ENCODE measurements at regions not wholly inside any gene's neighbourhood (a gene's known extent, or its start where the extent isn't known, plus 50 kb on each side); places are given as distances from the start of the nearest gene placed in this dataset.
"Not testable (repeated sequence)": the region's sequence is repeated elsewhere in the genome, so short reads cannot be mapped to it uniquely, and the experiment has no call there.

GRCh38 chr2:212794471-212794870, 255.9 kb upstream of the ERBB4 start:
- DNase-seq (ENCODE audit: extremely low read depth, low read depth): no peak

DNA sequence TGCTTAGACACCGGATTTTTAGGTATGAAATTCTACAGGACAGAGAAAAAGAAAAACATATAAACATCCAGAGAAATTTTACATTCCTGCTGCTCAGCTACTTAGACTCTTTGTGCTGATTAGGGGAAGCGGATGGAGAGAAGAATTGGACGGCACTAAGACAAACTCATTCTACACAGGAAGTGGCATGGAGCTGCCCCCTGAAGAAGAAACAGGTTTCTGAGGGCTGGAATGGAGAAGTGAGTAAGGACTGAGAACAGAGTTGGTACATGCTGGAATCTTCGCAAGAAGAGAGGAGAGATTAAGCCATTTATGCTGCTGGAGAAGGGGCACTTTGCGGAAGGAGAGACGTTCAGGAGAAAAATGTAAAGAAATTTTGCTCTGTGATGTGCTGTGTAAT, 253.0 kb upstream of the ERBB4 start:
- DNase-seq (ENCODE audit: extremely low read depth, low read depth): no peak

DNA sequence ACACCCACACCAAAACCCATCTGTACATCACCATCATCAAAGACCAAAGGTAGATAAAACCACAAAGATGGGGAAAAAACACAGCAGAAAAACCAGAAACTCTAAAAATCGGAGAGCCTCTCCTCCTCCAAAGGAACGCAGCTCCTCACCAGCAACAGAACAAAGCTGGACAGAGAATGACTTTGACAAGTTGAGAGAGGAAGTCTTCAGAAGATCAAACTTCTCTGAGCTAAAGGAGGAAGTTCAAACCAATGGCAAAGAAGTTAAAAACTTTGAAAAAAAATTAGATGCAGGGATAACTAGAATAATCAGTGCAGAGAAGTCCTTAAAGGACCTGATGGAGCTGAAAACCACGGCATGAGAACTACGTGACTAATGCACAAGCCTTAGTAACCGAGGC, 247.5 kb upstream of the ERBB4 start:
- not testable (repeated sequence) for DNase-seq (ENCODE audit: extremely low read depth, low read depth)

- peak; percentile 32 for DNase-seq (ENCODE audit: extremely low read depth, low read depth)
Observed at GRCh38 chr2:212777020-212777491, 238.5 kb upstream of the ERBB4 start.

DNA sequence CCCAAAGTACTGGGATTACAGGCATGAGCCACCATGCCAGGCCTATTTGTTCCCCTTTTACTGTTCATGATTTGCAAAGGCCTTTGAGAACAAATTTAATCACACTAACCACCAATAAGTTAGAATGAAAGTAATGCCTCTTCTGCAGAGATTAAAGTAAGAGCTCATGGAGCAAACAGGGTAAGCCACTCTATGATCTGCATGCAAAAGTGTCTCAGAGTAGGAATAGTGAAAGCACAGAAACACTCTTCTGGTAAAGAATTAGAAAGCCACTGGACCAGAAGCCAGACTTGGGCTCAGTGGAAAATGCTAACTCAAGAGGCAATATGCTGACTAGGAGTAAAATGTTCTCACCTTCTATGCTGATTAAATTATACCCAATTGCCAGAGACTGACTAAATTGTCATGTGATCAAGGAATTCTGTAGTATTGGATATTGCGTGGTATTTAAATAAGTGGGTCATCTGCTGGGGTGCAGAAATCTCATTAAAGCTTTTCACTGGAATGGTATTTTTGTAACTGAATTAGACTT, 235.3 kb upstream of the ERBB4 start:
- DNase-seq (ENCODE audit: extremely low read depth, low read depth): no peak

- no peak for DNase-seq (ENCODE audit: extremely low read depth, low read depth)
Observed at GRCh38 chr2:212770240-212770639, 231.6 kb upstream of the ERBB4 start.

DNA sequence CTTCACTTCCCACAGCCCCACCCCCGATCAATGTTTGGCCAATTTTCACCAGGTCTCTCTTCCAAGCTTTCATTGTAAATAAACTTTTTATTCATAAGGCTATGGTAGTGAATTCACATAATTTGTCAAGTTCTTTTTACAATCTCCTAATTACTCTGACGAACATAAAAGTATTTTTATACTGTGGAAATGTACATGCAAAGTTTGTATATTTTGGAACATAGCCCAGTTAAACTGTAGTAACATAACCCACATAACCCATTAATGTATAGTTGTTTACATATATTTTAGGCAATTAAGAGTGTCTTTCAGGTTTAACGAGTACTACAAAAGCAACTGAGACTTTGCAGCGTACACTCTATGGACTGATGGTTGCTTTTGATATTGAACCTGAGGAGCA, 228.3 kb upstream of the ERBB4 start:
- no peak for DNase-seq (ENCODE audit: extremely low read depth, low read depth)

DNA sequence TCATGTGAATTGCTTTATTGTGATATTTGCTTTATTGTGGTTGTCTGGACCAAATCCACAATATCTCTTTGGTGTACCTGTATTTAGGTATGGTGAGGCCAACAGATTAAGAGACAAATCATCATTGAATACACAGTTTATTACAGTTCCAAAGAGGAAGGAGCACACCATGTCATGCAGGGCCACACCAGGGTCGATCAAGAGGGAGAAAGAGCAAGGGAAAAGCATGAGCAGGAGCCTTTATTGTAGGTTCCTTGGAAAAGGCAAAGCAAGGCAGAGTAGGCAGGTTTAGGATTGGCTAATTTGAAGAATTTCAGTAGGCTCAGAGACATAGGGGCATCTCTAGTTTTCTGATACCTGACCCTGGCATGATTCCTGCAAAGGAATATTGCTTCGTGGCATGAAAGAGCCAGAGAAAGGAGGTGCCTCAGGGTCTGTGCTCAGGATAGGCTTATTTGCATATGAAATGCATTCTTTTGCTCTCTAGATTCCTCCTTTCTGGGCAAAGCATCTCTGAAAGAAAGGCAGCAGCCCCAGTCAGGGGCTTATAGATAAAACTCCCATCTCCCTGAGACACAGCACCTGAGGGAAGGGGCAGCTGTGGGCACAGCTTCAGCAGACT, 214.2 kb upstream of the ERBB4 start:
- no peak for DNase-seq (ENCODE audit: extremely low read depth, low read depth)

- DNase-seq (ENCODE audit: extremely low read depth, low read depth): no peak
Observed at GRCh38 chr2:212745359-212745758, 206.8 kb upstream of the ERBB4 start.

- DNase-seq (ENCODE audit: extremely low read depth, low read depth): no peak
Observed at GRCh38 chr2:212737392-212738172, 199.0 kb upstream of the ERBB4 start.

DNA sequence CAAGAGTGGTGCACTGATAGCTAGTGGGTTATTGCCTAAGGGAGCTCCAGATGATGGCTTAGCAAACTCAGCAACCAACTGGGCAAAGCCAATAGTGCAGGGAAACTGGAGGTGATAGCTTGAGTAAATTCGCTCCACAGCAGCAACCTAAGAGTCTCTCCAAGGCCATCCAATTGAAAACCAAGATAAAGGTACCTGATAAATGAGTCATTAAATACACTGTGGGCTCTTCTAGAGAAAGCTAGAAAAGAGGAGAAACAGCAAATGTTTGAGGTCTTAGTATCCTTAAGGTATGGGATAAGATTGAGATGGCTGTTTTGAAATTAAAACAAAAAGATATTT, 197.8 kb upstream of the ERBB4 start:
- DNase-seq (ENCODE audit: extremely low read depth, low read depth): no peak

DNA sequence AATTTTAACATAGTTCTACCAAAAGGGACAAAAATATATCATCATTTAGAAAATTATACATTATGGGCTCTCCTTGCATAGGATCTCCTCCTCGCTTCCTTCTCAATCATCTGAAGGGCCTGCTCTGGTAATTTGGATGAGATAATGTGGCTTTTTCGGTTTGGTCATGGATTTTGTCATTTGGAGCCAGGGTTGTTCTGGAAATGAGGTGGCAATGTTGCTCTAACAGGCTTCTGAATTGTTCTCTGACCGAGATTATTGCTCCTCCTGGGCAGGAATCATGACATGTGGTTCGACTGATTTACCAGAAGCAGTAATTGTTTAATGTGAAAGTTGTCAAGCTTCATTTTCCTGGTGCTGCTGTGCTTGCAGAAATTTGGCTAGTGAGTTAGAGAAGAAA, 194.7 kb upstream of the ERBB4 start:
- DNase-seq (ENCODE audit: extremely low read depth, low read depth): no peak

DNA sequence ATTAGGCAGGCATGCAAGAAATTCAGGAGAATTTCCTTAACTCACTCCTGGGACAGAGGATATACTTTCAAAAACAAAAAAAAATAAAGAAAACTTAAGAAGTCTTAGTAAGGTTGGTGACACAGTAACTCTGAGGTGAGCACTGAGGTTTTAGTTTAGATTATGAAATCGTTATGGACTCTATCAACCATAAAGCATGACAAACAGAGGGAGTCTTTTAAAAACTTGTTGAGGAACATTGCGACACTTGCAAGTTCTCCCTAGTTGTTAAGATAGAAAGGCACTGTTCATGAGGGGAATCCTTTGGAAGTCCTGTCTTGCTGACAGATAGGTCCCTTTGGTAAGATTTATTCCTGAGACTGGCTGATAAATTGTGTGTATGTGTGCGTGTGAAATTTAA, 194.3 kb upstream of the ERBB4 start:
- DNase-seq (ENCODE audit: extremely low read depth, low read depth): no peak

- DNase-seq (ENCODE audit: extremely low read depth, low read depth): no peak
Observed at GRCh38 chr2:212730994-212731393, 192.4 kb upstream of the ERBB4 start.

DNA sequence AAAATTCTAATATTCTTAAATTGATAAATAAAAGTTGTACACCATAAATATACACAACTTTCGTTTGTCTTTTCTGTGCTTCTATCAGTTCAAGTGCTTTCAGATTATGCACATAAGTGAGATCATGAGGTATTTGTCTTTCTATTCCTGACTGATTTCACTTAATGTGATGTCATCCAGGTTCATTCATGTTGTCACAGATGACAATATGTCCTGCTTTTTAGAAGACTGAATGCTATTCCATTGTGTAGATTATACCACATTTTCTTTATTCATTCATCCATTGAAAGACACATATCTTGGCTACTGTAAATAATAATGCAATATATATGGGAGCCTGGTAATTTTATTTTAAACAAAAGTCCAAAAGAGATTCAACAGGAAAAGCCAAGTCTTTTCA, 190.1 kb upstream of the ERBB4 start:
- no peak for DNase-seq (ENCODE audit: extremely low read depth, low read depth)

DNA sequence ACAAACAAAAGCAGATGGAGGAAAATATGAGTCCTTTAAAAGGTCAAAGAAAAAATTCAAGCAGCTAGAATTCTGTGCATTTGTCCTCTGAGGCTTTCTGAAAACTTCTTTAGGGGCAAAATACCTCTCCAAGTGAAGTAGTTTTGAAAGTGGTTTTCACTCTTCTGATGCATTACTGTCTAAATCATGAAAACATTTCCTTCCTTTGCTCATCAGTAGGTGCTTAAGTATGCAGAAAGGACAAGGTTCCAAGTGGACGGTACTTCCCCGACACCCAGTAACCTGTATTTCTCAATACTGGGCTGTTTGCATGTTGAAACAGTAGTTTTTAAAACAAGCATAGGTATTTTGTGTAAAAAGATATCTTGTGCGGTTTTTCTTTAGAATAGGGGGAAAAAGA, 189.1 kb upstream of the ERBB4 start:
- no peak for DNase-seq (ENCODE audit: extremely low read depth, low read depth)

DNA sequence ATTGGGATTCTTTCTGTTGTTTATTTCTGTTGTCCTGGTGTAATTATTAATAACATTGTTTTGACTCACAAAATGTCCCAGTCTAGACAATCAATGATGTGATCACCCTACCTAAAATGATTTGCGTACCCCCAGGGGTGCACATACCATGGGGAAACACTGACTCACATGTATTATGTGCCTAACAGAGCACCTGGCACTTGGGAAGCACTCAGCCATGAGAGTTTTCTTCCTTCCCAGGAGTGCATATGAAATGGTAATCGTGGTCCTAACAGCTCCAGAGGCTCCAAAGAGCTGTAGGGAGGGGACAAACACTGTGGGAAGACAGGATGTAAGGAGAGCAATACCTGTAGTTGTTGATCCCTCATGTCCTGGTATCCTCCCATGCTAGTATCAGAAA, 187.8 kb upstream of the ERBB4 start:
- no peak for DNase-seq (ENCODE audit: extremely low read depth, low read depth)

GRCh38 chr2:212725180-212725579, 186.6 kb upstream of the ERBB4 start:
- DNase-seq (ENCODE audit: extremely low read depth, low read depth): no peak

- DNase-seq (ENCODE audit: extremely low read depth, low read depth): no peak
Observed at GRCh38 chr2:212723226-212723625, 184.6 kb upstream of the ERBB4 start.

DNA sequence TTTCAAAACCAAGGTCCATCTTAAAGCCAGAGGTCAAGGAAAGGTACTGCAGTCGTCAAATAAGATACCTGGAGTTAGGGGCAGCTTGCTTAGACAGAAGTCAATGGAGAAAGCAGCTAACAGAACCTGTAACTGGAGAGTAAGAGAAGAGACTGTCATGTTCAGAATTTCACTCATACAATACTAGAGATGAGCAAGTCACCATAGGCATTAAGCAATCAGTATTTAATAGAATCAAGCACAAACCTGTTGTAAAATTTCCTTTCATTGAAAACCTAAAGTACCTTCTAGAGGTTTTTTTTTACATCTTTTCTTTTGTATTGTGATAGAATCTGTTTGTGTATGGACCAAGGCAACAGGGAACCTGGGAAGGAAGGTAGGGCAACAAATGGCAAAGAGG, 183.4 kb upstream of the ERBB4 start:
- DNase-seq (ENCODE audit: extremely low read depth, low read depth): no peak

DNA sequence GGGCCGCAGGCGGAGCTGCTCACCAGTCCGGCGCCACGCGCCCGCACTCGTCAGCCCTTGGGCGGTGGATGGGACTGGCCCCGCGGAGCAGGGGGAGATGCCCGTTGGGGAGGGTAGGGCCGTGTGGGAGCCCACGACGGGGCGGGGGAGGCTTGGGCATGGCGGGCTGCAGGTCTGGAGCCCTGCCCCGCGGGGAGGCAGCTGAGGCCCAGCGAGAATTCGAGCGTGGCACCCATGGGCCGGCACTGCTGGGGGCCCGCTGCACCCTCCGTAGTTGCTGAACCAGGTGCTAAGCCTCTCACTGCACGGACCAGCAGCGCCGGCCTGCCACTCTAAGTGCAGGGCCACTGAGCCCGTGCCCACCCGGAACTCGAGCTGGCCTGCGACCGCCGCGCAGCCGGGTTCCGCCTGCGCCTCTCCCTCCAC, 182.4 kb upstream of the ERBB4 start:
- DNase-seq (ENCODE audit: extremely low read depth, low read depth): no peak

DNA sequence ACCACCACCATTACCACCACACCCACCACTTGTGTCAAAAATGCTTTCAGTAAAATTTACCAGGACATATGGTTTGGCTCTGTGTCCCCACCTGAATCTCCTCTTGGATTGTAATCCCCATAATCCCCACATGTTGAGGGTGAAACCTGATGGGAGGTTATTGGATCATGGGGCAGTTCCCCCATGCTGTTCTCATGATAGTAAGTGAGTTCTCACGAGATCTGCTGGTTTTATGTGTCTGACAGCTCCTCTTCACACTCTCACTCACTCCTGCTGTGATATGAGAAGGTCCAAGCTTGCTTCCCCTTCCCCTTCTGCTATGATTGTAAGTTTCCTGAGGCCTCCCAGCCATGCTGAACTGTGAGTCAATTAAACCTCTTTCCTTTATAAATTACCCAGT, 176.8 kb upstream of the ERBB4 start:
- not testable (repeated sequence) for DNase-seq (ENCODE audit: extremely low read depth, low read depth)
